BJ (cell line): ENCODE measurements at regions not wholly inside any gene's neighbourhood (a gene's known extent, or its start where the extent isn't known, plus 50 kb on each side); places are given as distances from the start of the nearest gene placed in this dataset.

ENCODE experiments used
- CTCF ChIA-PET: fragments of 350-600 bp; formaldehyde crosslinking; extraction: SDS; loops from one replicate; lab custom pipeline; 2021; ENCODE audit warnings: antibody characterized with exemption, inconsistent platforms; lab: Yijun Ruan, JAX
- POLR2A ChIA-PET: fragments of 300-600 bp; sonication (Branson Sonifier 250); formaldehyde crosslinking; extraction: SDS; loops from one replicate; lab custom pipeline; 2021; ENCODE audit warnings: antibody characterized with exemption; lab: Charles Lee
- DNase-seq: peaks from one replicate; pipeline ENCODE4 v3.0.0-alpha.2; 2011; ENCODE audit warnings: low read depth
- H3K27me3 ChIP-seq: 2 replicates; pipeline ENCODE4 v1.6.0; 2011; ENCODE audit warnings: low read length; ENCODE audit not compliant: control insufficient read depth, insufficient read depth
- H3K36me3 ChIP-seq: 2 replicates; pipeline ENCODE4 v1.5.1; 2011; ENCODE audit warnings: low read length; ENCODE audit not compliant: control insufficient read depth, insufficient read depth
- H3K4me3 ChIP-seq: 2 replicates; pipeline ENCODE4 v1.5.1; 2011; ENCODE audit warnings: low read depth, mild to moderate bottlenecking, control low read depth, low read length
- TF ChIP-seq, protein P1 (sequence below): IDR thresholded peaks from 2 replicates; pipeline ENCODE4 v1.5.1; 2011; ENCODE audit warnings: low read depth, mild to moderate bottlenecking, control low read depth, inconsistent platforms, low read length, moderate library complexity; ENCODE audit not compliant: insufficient read depth

DNA sequence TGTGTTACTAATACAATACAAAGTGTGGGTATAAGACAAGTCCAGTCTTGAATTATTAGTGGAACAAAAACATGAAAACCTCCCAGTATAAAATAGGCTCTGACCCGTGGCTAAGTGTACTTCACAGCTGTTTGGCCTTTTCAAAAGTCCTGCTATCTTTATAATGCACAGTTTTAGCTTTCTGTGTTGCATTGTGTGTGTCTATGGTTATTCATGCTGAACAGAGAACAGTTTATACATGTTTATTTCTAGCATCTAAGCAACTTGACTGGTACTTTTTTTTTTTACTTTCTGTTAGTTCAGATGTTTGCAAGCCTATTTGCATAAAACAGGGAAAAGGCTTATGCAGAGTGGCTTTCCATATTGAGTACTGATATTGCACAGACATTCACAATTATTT lies 119.2 kb upstream of the CCN2 start:
- CTCF ChIA-PET, result interaction anchor here (0.7 kb wide), 1 partner anchor 110 kb away, joined by 3 read pairs; no protein-coding TSS in a partner anchor
- POLR2A ChIA-PET, result interaction anchor here (0.6 kb wide), 1 partner anchor 123 kb away, joined by 3 read pairs; no protein-coding TSS in a partner anchor

DNA sequence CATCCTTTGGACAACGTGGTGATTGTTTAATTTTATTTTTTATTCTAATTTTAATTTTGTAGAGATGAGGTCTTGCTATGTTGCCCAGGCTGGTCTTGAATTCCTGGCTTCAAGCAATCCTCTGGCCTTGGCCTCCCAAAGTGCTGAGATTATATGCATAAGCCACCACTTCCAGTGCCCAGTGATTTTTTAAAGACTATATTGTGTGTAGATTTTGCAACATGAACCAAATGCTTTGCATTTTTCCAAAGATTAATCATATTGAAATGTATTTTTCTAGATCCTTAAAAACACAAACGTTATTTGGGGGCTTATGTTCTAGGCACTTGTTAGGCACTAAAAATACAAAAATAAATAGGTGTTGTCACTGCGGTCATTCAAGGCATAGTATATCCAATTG lies 117.6 kb upstream of the CCN2 start:
- Histone ChIP-seq H3K4me3 (no peak overlapping the region), H3K27me3 (no peaks in the 10 kb centered on the region), H3K36me3 (no peaks in the 10 kb centered on the region)
- CTCF ChIA-PET, result interaction anchor here (0.7 kb wide), 1 partner anchor 8 kb away, joined by 3 read pairs; no protein-coding TSS in a partner anchor
- TF ChIP-seq, protein P1, sequence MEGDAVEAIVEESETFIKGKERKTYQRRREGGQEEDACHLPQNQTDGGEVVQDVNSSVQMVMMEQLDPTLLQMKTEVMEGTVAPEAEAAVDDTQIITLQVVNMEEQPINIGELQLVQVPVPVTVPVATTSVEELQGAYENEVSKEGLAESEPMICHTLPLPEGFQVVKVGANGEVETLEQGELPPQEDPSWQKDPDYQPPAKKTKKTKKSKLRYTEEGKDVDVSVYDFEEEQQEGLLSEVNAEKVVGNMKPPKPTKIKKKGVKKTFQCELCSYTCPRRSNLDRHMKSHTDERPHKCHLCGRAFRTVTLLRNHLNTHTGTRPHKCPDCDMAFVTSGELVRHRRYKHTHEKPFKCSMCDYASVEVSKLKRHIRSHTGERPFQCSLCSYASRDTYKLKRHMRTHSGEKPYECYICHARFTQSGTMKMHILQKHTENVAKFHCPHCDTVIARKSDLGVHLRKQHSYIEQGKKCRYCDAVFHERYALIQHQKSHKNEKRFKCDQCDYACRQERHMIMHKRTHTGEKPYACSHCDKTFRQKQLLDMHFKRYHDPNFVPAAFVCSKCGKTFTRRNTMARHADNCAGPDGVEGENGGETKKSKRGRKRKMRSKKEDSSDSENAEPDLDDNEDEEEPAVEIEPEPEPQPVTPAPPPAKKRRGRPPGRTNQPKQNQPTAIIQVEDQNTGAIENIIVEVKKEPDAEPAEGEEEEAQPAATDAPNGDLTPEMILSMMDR, result no peak
- no peak for DNase-seq
- POLR2A ChIA-PET, result no interaction called here

More for the DNA sequence above, 119.2 kb upstream of the CCN2 start:
- TF ChIP-seq, protein P1, result no peak
- Histone ChIP-seq H3K4me3 (no peak overlapping the region), H3K27me3 (no peaks in the 10 kb centered on the region), H3K36me3 (no peaks in the 10 kb centered on the region)
- DNase-seq, result no peak

DNA sequence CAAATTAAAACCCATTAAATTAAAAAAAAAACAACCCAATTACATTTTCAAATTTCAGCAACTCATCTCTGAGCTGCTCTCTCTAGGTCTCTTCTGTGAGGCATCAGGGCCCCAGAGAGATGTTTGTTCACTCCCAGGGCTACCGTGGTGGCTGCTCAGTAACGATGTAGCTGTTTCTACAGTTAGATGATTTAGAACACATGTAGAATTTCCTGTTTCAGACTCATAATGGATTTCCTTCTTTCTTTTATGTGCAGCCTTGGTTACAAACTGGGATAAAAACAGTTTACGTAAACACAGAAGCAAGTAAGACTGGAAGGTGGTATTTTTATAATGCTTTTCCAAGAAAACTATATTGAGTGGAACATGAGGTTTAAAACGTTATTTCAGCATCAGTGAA lies 116.1 kb upstream of the CCN2 start:
- no peaks in the 10 kb centered on the region for H3K36me3 ChIP-seq
- TF ChIP-seq, protein P1, result no peak
- no peaks in the 10 kb centered on the region for H3K27me3 ChIP-seq
- CTCF ChIA-PET, result interaction anchor here (0.6 to 1.5 kb wide), 2 partner anchors 109 to 1574 kb away, joined by 3 to 4 read pairs; no protein-coding TSS in a partner anchor
- peak; percentile 80 for DNase-seq
- POLR2A ChIA-PET, result interaction anchor here (0.6 kb wide), 2 partner anchors 17 to 161 kb away, joined by 3 to 8 read pairs; no protein-coding TSS in a partner anchor
- no peak overlapping the region for H3K4me3 ChIP-seq

DNA sequence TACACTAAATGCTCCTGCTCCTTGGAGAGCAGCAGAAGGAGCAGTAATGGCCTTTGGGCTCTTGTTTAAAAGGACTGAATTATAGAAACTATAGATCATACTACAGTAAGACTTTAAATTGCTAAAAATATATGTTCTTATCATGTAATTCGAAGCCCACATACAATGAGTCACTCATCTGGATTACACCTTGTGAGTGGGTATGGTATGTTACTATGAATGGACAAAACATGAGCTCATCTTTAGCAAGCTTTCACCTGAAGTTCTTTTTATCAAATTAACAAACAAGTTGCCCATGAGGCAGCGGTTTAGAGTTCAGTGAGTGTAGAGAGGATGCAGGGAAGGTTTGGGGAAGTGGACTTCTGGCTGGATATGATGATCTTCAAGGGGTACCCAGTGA lies 114.4 kb upstream of the CCN2 start:
- Histone ChIP-seq H3K27me3 (no peaks in the 10 kb centered on the region), H3K4me3 (no peak overlapping the region), H3K36me3 (no peaks in the 10 kb centered on the region)
- TF ChIP-seq, protein P1, result no peak
- ChIA-PET POLR2A (no interaction called here), CTCF (no interaction called here)
- DNase-seq, result no peak

DNA sequence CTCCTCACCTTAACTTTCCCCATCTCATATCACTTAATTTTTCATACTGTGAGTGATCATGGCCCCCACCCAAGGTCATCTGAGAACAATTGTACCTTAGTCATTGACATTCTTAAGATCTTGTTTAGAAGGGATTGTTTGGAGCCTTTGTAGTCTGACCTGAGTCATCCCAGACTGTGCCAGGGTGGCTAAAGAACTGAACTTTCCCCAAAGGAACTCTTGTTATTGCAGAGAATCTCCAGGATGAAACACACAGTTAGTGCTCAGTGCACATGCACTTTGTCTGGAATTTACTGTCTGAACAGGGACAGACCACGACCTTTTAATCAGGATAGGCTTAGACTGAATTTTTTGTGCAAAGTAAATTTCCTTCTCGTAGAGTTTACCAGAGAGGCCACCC lies 112.6 kb upstream of the CCN2 start:
- peak; percentile 46 for DNase-seq
- CTCF ChIA-PET, result no interaction called here
- H3K27me3 ChIP-seq, result no peaks in the 10 kb centered on the region
- POLR2A ChIA-PET, result no interaction called here
- no peaks in the 10 kb centered on the region for H3K36me3 ChIP-seq
- TF ChIP-seq, protein P1, result no peak
- H3K4me3 ChIP-seq, result no peak overlapping the region
